HepG2 (cell line): ENCODE measurements at regions not wholly inside any gene's neighbourhood (a gene's known extent, or its start where the extent isn't known, plus 50 kb on each side); places are given as distances from the start of the nearest gene placed in this dataset.

Source experiments
- ATAC-seq: fragments of 200-7000 bp; cut with Tn5 transposase; 3 replicates; pipeline ENCODE4 v1.9.1; 2020; ENCODE audit warnings: mild to moderate bottlenecking, moderate library complexity
- BruUV-seq: library from RNA; stranded (reverse); fragments of 400-500 nt; replicated peaks from 2 replicates; lab custom pipeline; 2021; lab: Mats Ljungman, UMichigan
- CTCF ChIA-PET: fragments of 300-600 bp; formaldehyde crosslinking; extraction: SDS; loops from one replicate; lab custom pipeline; 2021; ENCODE audit warnings: low total read pairs, inconsistent platforms, low intra/inter-chr PET ratio; lab: Yijun Ruan, JAX
- POLR2A ChIA-PET: fragments of 350-600 bp; sonication (Branson Sonifier 250); formaldehyde crosslinking; loops from one replicate; lab custom pipeline; 2020; ENCODE audit warnings: antibody characterized with exemption, inconsistent platforms; lab: Yijun Ruan, JAX
- DNase-seq: peaks from one replicate; pipeline ENCODE4 v3.0.0-alpha.2; 2015; ENCODE audit warnings: low spot score
- FAIRE-seq: peaks from 3 replicates; lab custom pipeline; 2011; peaks lifted over from hg19 to GRCh38; lab: Jason Lieb, UNC
- H2AFZ ChIP-seq: one replicate; pipeline ENCODE4 v1.6.1; 2011; ENCODE audit warnings: low read length, inconsistent platforms
- H3K27ac ChIP-seq: fragments of 300-600 bp; 3 replicates; pipeline ENCODE4 v1.8.0; 2011; ENCODE audit warnings: mixed run types, mild to moderate bottlenecking, mixed read lengths, low read length, inconsistent platforms; ENCODE audit not compliant: insufficient read depth; ENCODE audit errors: extremely low read length
- H3K27me3 ChIP-seq, 2 experiments: fragments of 200-600 bp in 1 of 2; 2 replicates in 1 of 2; 3 replicates in 1 of 2; pipeline versions ENCODE4 v1.6.0 to v1.8.0; 2011; ENCODE audit warnings: low read length in 2 of 2, mild to moderate bottlenecking in 2 of 2, moderate library complexity in 2 of 2, inconsistent platforms in 1 of 2; ENCODE audit not compliant: insufficient read depth in 2 of 2, control insufficient read depth in 1 of 2
- H3K36me3 ChIP-seq, 2 experiments: fragments of 200-600 bp in 1 of 2; replicated peaks in 1 of 2; 2 replicates in 1 of 2; 3 replicates in 1 of 2; pipeline versions ENCODE4 v1.5.1 to v1.8.0; 2011; ENCODE audit warnings: low read length in 2 of 2, inconsistent platforms in 1 of 2; ENCODE audit not compliant: insufficient read depth in 2 of 2, control insufficient read depth in 1 of 2
- H3K4me1 ChIP-seq: 2 replicates; pipeline ENCODE4 v1.5.1; 2012; ENCODE audit warnings: low read length, inconsistent platforms; ENCODE audit not compliant: insufficient read depth
- H3K4me2 ChIP-seq: 2 replicates; pipeline ENCODE4 v1.6.0; 2011; ENCODE audit warnings: low read depth, low read length, inconsistent platforms
- H3K4me3 ChIP-seq, 3 experiments: fragments of 200-600 bp in 1 of 3; sonication (generic), shearing (Covaris generic) in 1 of 3; replicated peaks in 1 of 3; 2 replicates each; pipeline ENCODE4 v1.5.1; 2011 to 2016; ENCODE audit warnings: low read length in 3 of 3, inconsistent platforms in 2 of 3, low read depth in 2 of 3, mild to moderate bottlenecking in 2 of 3, control low read depth in 1 of 3, mixed read lengths in 1 of 3; ENCODE audit not compliant: insufficient read depth in 1 of 3
- H3K79me2 ChIP-seq: one replicate; pipeline ENCODE4 v1.6.1; 2011; ENCODE audit warnings: low read length, inconsistent platforms; ENCODE audit not compliant: insufficient read depth
- H3K9ac ChIP-seq: 2 replicates; pipeline ENCODE4 v1.6.0; 2011; ENCODE audit warnings: mild to moderate bottlenecking, low read depth, low read length, inconsistent platforms; ENCODE audit not compliant: insufficient read depth
- H3K9me3 ChIP-seq: 2 replicates; pipeline ENCODE4 v1.5.1; 2012; ENCODE audit warnings: mild to moderate bottlenecking, low read length
- H4K20me1 ChIP-seq: 2 replicates; pipeline ENCODE4 v1.6.0; 2011; ENCODE audit warnings: inconsistent platforms, mild to moderate bottlenecking, low read length, moderate library complexity; ENCODE audit not compliant: insufficient read depth
- HOXA7 ChIP-seq: sonication (generic); formaldehyde crosslinking; IDR thresholded peaks from 2 replicates; pipeline ENCODE4 v1.8.1; 2022; ENCODE audit warnings: mild to moderate bottlenecking, missing genetic modification reagents, moderate library complexity
- LCORL ChIP-seq, 2 experiments: fragments of 450-650 bp in 1 of 2; sonication (generic) in 1 of 2; formaldehyde crosslinking in 1 of 2; IDR thresholded peaks; 2 replicates each; pipeline versions ENCODE4 v1.5.0 to v1.6.1; 2017 to 2020; ENCODE audit warnings: antibody characterized with exemption in 1 of 2, missing genetic modification reagents in 1 of 2
- MAFF ChIP-seq: IDR thresholded peaks from 2 replicates; pipeline ENCODE4 v1.6.1; 2011; ENCODE audit warnings: low read depth, low read length, improper control_type of control experiment
- MAZ ChIP-seq, 2 experiments: sonication (generic) in 1 of 2; formaldehyde crosslinking in 1 of 2; IDR thresholded peaks; 2 replicates each; pipeline versions ENCODE4 v1.5.0 to v1.6.1; 2012 to 2020; ENCODE audit warnings: low read depth in 2 of 2, mild to moderate bottlenecking in 2 of 2, borderline replicate concordance in 1 of 2, improper control_type of control experiment in 1 of 2, low read length in 1 of 2, missing genetic modification reagents in 1 of 2, moderate library complexity in 1 of 2
- NRL ChIP-seq: sonication (generic); formaldehyde crosslinking; IDR thresholded peaks from 2 replicates; pipeline ENCODE4 v1.5.0; 2020; ENCODE audit warnings: missing genetic modification reagents, mild to moderate bottlenecking, moderate library complexity, borderline replicate concordance
- ZNF281 ChIP-seq: sonication (generic); formaldehyde crosslinking; IDR thresholded peaks from 2 replicates; pipeline ENCODE4 v1.4.0; 2020; ENCODE audit warnings: missing genetic modification reagents, borderline replicate concordance
- ZNF331 ChIP-seq: sonication (generic); formaldehyde crosslinking; IDR thresholded peaks from 2 replicates; pipeline ENCODE4 v1.4.0; 2020; ENCODE audit warnings: missing genetic modification reagents
- ZNF503 ChIP-seq: sonication (generic); formaldehyde crosslinking; IDR thresholded peaks from 2 replicates; pipeline ENCODE4 v1.4.0; 2020; ENCODE audit warnings: missing genetic modification reagents
- ZNF879 ChIP-seq: sonication (generic); formaldehyde crosslinking; IDR thresholded peaks from 2 replicates; pipeline ENCODE4 v1.8.1; 2023; ENCODE audit warnings: missing genetic modification reagents
- in situ Hi-C: cut with HindIII; loops from 2 replicates; pipeline ENCODE4 v1.10.0; 2017; ENCODE audit warnings: low pct_unique_long_range_greater_than_20kb; ENCODE audit not compliant: extremely low pct_ligation_motif_present
- intact Hi-C: fragments of 100-400 bp; cut with micrococcal nuclease; formaldehyde crosslinking; loops from one replicate; pipeline ENCODE4 v1.10.0; 2022; ENCODE audit not compliant: unreplicated experiment
- TF ChIP-seq, protein P1 (sequence below): sonication (generic); formaldehyde crosslinking; IDR thresholded peaks from 2 replicates; pipeline ENCODE4 v1.4.0; 2020; ENCODE audit warnings: mild to moderate bottlenecking, missing genetic modification reagents
- TF ChIP-seq, protein P2 (sequence below): sonication (generic); formaldehyde crosslinking; IDR thresholded peaks from 2 replicates; pipeline ENCODE4 v1.5.0; 2020; ENCODE audit warnings: mild to moderate bottlenecking, missing genetic modification reagents, borderline replicate concordance
- TF ChIP-seq, protein P3 (sequence below): sonication (generic); formaldehyde crosslinking; IDR thresholded peaks from 2 replicates; pipeline ENCODE4 v1.5.0; 2020; ENCODE audit warnings: mild to moderate bottlenecking, missing genetic modification reagents

GRCh38 chr12:84653482-84653881 lies 259.1 kb downstream of the SLC6A15 start (continued):
- TF ChIP-seq ZNF503 (no peak), ZNF879 (CRISPR knock-in tag) (no peak), ZNF331 (CRISPR knock-in tag) (no peak), MAZ (IDR thresholded peaks at IDR 0.05; ENCODE audit: borderline replicate concordance, low read depth, low read length) (no peak), MAZ (CRISPR knock-in tag; IDR thresholded peaks at IDR 0.05; ENCODE audit: low read depth) (no peak)

DNA sequence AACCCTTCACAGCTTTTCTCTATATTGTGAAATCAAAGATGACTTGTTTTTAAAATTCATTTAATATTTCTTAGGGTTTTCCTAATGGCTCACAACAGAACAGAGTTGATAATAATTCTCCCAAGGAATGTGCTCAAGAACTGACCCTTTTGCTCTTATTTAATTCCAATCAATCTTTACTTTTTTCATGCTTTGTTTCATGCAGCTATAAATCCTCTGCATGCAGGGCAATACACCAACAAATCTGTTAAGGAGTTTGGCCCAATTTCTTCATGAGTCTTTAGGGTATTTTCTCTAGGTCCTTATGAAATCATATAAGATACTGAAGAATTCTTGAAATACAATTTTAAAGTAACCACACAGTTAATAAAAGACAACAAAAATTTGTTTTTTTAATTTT lies 264.2 kb downstream of the SLC6A15 start:
- no peak overlapping the region for H2AFZ ChIP-seq
- FAIRE-seq: no peak
- H3K4me3 ChIP-seq: no peak overlapping the region
- POLR2A ChIA-PET: no interaction called here
- CTCF ChIA-PET: no interaction called here
- H3K36me3 ChIP-seq: no peaks in the 10 kb centered on the region
- ATAC-seq: no peak
- no peak overlapping the region for H3K27ac ChIP-seq
- H4K20me1 ChIP-seq: no peaks in the 10 kb centered on the region
- H3K9me3 ChIP-seq: no peaks in the 10 kb centered on the region
- H3K79me2 ChIP-seq: no peaks in the 10 kb centered on the region
- H3K27me3 ChIP-seq: no peaks in the 10 kb centered on the region
- in situ Hi-C loops: no loop called here
- DNase-seq: no peak
- H3K4me2 ChIP-seq: no peak overlapping the region
- intact Hi-C loops: no loop called here
- BruUV-seq: no TSS peak
- no peaks in the 10 kb centered on the region for H3K4me1 ChIP-seq
- H3K9ac ChIP-seq: no peak overlapping the region
- TF ChIP-seq HOXA7 (CRISPR knock-in tag) (no peak), MAFF (no peak), NRL (CRISPR knock-in tag) (no peak), LCORL (IDR thresholded peaks at IDR 0.05) (no peak), LCORL (CRISPR knock-in tag; IDR thresholded peaks at IDR 0.05) (no peak), ZNF281 (CRISPR knock-in tag) (no peak)
- TF ChIP-seq, protein P1, sequence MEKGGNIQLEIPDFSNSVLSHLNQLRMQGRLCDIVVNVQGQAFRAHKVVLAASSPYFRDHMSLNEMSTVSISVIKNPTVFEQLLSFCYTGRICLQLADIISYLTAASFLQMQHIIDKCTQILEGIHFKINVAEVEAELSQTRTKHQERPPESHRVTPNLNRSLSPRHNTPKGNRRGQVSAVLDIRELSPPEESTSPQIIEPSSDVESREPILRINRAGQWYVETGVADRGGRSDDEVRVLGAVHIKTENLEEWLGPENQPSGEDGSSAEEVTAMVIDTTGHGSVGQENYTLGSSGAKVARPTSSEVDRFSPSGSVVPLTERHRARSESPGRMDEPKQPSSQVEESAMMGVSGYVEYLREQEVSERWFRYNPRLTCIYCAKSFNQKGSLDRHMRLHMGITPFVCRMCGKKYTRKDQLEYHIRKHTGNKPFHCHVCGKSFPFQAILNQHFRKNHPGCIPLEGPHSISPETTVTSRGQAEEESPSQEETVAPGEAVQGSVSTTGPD (CRISPR knock-in tag): no peak
- TF ChIP-seq, protein P2, sequence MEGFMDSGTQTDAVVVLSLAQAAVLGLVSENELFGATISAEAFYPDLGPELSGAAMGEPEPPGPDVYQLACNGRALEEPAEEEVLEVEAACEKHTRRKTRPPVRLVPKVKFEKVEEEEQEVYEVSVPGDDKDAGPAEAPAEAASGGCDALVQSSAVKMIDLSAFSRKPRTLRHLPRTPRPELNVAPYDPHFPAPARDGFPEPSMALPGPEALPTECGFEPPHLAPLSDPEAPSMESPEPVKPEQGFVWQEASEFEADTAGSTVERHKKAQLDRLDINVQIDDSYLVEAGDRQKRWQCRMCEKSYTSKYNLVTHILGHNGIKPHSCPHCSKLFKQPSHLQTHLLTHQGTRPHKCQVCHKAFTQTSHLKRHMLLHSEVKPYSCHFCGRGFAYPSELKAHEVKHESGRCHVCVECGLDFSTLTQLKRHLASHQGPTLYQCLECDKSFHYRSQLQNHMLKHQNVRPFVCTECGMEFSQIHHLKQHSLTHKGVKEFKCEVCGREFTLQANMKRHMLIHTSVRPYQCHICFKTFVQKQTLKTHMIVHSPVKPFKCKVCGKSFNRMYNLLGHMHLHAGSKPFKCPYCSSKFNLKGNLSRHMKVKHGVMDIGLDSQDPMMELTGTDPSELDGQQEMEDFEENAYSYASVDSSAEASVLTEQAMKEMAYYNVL: no peak
- TF ChIP-seq, protein P3, sequence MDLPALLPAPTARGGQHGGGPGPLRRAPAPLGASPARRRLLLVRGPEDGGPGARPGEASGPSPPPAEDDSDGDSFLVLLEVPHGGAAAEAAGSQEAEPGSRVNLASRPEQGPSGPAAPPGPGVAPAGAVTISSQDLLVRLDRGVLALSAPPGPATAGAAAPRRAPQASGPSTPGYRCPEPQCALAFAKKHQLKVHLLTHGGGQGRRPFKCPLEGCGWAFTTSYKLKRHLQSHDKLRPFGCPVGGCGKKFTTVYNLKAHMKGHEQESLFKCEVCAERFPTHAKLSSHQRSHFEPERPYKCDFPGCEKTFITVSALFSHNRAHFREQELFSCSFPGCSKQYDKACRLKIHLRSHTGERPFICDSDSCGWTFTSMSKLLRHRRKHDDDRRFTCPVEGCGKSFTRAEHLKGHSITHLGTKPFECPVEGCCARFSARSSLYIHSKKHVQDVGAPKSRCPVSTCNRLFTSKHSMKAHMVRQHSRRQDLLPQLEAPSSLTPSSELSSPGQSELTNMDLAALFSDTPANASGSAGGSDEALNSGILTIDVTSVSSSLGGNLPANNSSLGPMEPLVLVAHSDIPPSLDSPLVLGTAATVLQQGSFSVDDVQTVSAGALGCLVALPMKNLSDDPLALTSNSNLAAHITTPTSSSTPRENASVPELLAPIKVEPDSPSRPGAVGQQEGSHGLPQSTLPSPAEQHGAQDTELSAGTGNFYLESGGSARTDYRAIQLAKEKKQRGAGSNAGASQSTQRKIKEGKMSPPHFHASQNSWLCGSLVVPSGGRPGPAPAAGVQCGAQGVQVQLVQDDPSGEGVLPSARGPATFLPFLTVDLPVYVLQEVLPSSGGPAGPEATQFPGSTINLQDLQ (CRISPR knock-in tag): no peak
